NB4 (cell line): ENCODE measurements at regions not wholly inside any gene's neighbourhood (a gene's known extent, or its start where the extent isn't known, plus 50 kb on each side); places are given as distances from the start of the nearest gene placed in this dataset.

ENCODE experiments used
- DNase-seq: peaks from one replicate; pipeline ENCODE4 v3.0.0; 2010; ENCODE audit warnings: low read depth
- H3K4me3 ChIP-seq: one replicate; pipeline ENCODE4 v1.5.1; 2011; ENCODE audit warnings: mild to moderate bottlenecking, low read depth, low read length, moderate library complexity
- CTCF ChIP-seq: IDR thresholded peaks from one replicate; pipeline ENCODE4 v1.5.1; 2012; ENCODE audit warnings: low read depth, low read length
- MAX ChIP-seq: IDR thresholded peaks from 2 replicates; pipeline ENCODE4 v1.6.1; 2011; ENCODE audit warnings: low read depth, low read length
- MYC ChIP-seq: IDR thresholded peaks from 2 replicates; pipeline ENCODE4 v1.6.1; 2011; ENCODE audit warnings: low read depth, low read length
- POLR2A ChIP-seq: IDR thresholded peaks from 2 replicates; pipeline ENCODE4 v1.6.1; 2011; ENCODE audit warnings: mild to moderate bottlenecking; ENCODE audit not compliant: insufficient read length; ENCODE audit errors: extremely low read depth

GRCh38 chr2:147378403-147378802, 466.4 kb upstream of the ACVR2A start:
- H3K4me3 ChIP-seq, result no peak overlapping the region
- DNase-seq, result no peak
- TF ChIP-seq MYC (no peak), POLR2A (no peak), CTCF (no peak), MAX (no peak)

GRCh38 chr2:147375073-147375472, 469.8 kb upstream of the ACVR2A start:
- TF ChIP-seq CTCF (no peak), MAX (no peak), MYC (no peak), POLR2A (no peak)
- no peak for DNase-seq
- no peak overlapping the region for H3K4me3 ChIP-seq

- TF ChIP-seq CTCF, result no peak
- TF ChIP-seq POLR2A, result no peak
- TF ChIP-seq MAX, result no peak
- TF ChIP-seq MYC, result no peak
- H3K4me3 ChIP-seq, result no peak overlapping the region
- no peak for DNase-seq
These were observed 470.4 kb upstream of the ACVR2A start for GRCh38 chr2:147374423-147374811.

GRCh38 chr2:147373800-147374422, 470.9 kb upstream of the ACVR2A start:
- no peak for DNase-seq
- TF ChIP-seq CTCF (no peak), MYC (no peak), MAX (no peak), POLR2A (no peak)
- no peak overlapping the region for H3K4me3 ChIP-seq

GRCh38 chr2:147368306-147368705, 476.5 kb upstream of the ACVR2A start:
- no peak for DNase-seq
- TF ChIP-seq MAX (no peak), POLR2A (no peak)
- H3K4me3 ChIP-seq, result no peak overlapping the region

GRCh38 chr2:147366279-147366678, 478.6 kb upstream of the ACVR2A start:
- no peak for DNase-seq
- no peak overlapping the region for H3K4me3 ChIP-seq
- TF ChIP-seq CTCF, result no peak
- TF ChIP-seq MYC, result no peak
- TF ChIP-seq MAX, result no peak
- TF ChIP-seq POLR2A, result no peak
